GM23338 (cell line): ENCODE measurements at regions not wholly inside any gene's neighbourhood (a gene's known extent, or its start where the extent isn't known, plus 50 kb on each side); places are given as distances from the start of the nearest gene placed in this dataset.

Source experiments
- ATAC-seq: fragments of 200-7000 bp; cut with Tn5 transposase; 3 replicates; pipeline ENCODE4 v1.9.1; 2020
- DNase-seq: peaks from one replicate; pipeline ENCODE4 v3.0.0-alpha.2; 2015; ENCODE audit warnings: low spot score
- H2AFZ ChIP-seq: fragments of 200-600 bp; sonication (generic); 2 replicates; pipeline ENCODE4 v1.8.0; 2016; ENCODE audit warnings: antibody characterized with exemption, mild to moderate bottlenecking, moderate library complexity
- H3F3A ChIP-seq: fragments of 200-600 bp; sonication (generic); replicated peaks from 2 replicates; pipeline ENCODE4 v1.8.0; 2017; ENCODE audit warnings: antibody characterized with exemption, mixed run types, low read depth
- H3K27ac ChIP-seq: fragments of 200-600 bp; sonication (generic); 2 replicates; pipeline ENCODE4 v1.6.1; 2016; ENCODE audit warnings: low read depth
- H3K27me3 ChIP-seq: fragments of 200-600 bp; sonication (generic); 2 replicates; pipeline ENCODE4 v1.8.0; 2016; ENCODE audit warnings: mild to moderate bottlenecking, mixed run types, moderate library complexity; ENCODE audit not compliant: insufficient read depth
- H3K36me3 ChIP-seq: fragments of 200-600 bp; sonication (generic); 2 replicates; pipeline ENCODE4 v1.8.0; 2016; ENCODE audit warnings: mild to moderate bottlenecking; ENCODE audit not compliant: insufficient read depth
- H3K4me1 ChIP-seq: fragments of 200-600 bp; sonication (generic); 2 replicates; pipeline ENCODE4 v1.8.0; 2016; ENCODE audit warnings: mild to moderate bottlenecking, moderate library complexity; ENCODE audit not compliant: insufficient read depth
- H3K4me2 ChIP-seq: fragments of 200-600 bp; sonication (generic); 2 replicates; pipeline ENCODE4 v1.7.1; 2017; ENCODE audit warnings: mixed run types
- H3K4me3 ChIP-seq: fragments of 200-600 bp; sonication (generic); 2 replicates; pipeline ENCODE4 v1.6.1; 2016; ENCODE audit warnings: mixed run types
- H3K79me2 ChIP-seq: fragments of 200-600 bp; sonication (generic); replicated peaks from 2 replicates; pipeline ENCODE4 v1.8.0; 2017; ENCODE audit warnings: mild to moderate bottlenecking; ENCODE audit not compliant: insufficient read depth
- H3K9me2 ChIP-seq: fragments of 200-600 bp; sonication (generic); 2 replicates; pipeline ENCODE4 v1.8.0; 2017; ENCODE audit not compliant: insufficient read depth
- H4K20me1 ChIP-seq: fragments of 200-600 bp; sonication (generic); replicated peaks from 2 replicates; pipeline ENCODE4 v1.8.0; 2017; ENCODE audit warnings: mild to moderate bottlenecking; ENCODE audit not compliant: insufficient read depth
- H3K27ac Mint-ChIP-seq: 2 replicates; pipeline ENCODE4 v1.8.0; 2020; ENCODE audit warnings: inconsistent platforms, mild to moderate bottlenecking, moderate library complexity, mixed read lengths
- H3K27me3 Mint-ChIP-seq: 3 replicates; pipeline ENCODE4 v1.8.0; 2022; ENCODE audit warnings: low read depth, mild to moderate bottlenecking, moderate library complexity, mixed read lengths, inconsistent platforms; ENCODE audit not compliant: insufficient read depth, poor library complexity
- H3K36me3 Mint-ChIP-seq: 3 replicates; pipeline ENCODE4 v1.8.0; 2021; ENCODE audit warnings: low read depth, mild to moderate bottlenecking, inconsistent platforms, moderate library complexity, mixed read lengths
- H3K4me1 Mint-ChIP-seq: 3 replicates; pipeline ENCODE4 v1.8.0; 2020; ENCODE audit warnings: mild to moderate bottlenecking, inconsistent platforms, mixed read lengths
- H3K4me3 Mint-ChIP-seq: 3 replicates; pipeline ENCODE4 v1.8.0; 2021; ENCODE audit warnings: moderate library complexity, mild to moderate bottlenecking, inconsistent platforms, mixed read lengths
- H3K9me3 Mint-ChIP-seq: 3 replicates; pipeline ENCODE4 v1.8.0; 2020; ENCODE audit warnings: moderate library complexity, mild to moderate bottlenecking, inconsistent platforms, mixed read lengths
- CREB1 ChIP-seq: fragments of 250-450 bp; sonication (Bioruptor Pico); IDR thresholded peaks from 2 replicates; pipeline ENCODE4 v1.5.0; 2020; ENCODE audit warnings: low read depth, mild to moderate bottlenecking, moderate library complexity
- ETS1 ChIP-seq: IDR thresholded peaks from 2 replicates; pipeline ENCODE4 v1.6.1; 2016; ENCODE audit warnings: antibody characterized with exemption
- EZH2 ChIP-seq: fragments of 200-600 bp; sonication (generic); IDR thresholded peaks from one replicate; pipeline ENCODE4 v1.8.0; 2017; ENCODE audit warnings: antibody characterized with exemption, mild to moderate bottlenecking, low read depth; ENCODE audit not compliant: unreplicated experiment
- EZH2phosphoT487 ChIP-seq: fragments of 200-600 bp; sonication (generic); IDR thresholded peaks from one replicate; pipeline ENCODE4 v1.8.1; 2018; ENCODE audit warnings: antibody characterized with exemption; ENCODE audit not compliant: unreplicated experiment
- JUNB ChIP-seq: IDR thresholded peaks from one replicate; pipeline ENCODE4 v1.6.1; 2016; ENCODE audit warnings: antibody characterized with exemption; ENCODE audit not compliant: unreplicated experiment
- NANOG ChIP-seq: IDR thresholded peaks from 2 replicates; pipeline ENCODE4 v1.6.1; 2016; ENCODE audit warnings: antibody characterized with exemption, borderline replicate concordance
- REST ChIP-seq: IDR thresholded peaks from one replicate; pipeline ENCODE4 v1.6.1; 2018; ENCODE audit warnings: antibody characterized with exemption; ENCODE audit not compliant: unreplicated experiment
- STAT1 ChIP-seq: IDR thresholded peaks from one replicate; pipeline ENCODE4 v1.6.1; 2016; ENCODE audit warnings: antibody characterized with exemption; ENCODE audit not compliant: unreplicated experiment
- ZNF114 ChIP-seq: fragments of 250-450 bp; sonication (Bioruptor Pico); IDR thresholded peaks from 2 replicates; pipeline ENCODE4 v1.5.0; 2020; ENCODE audit warnings: mild to moderate bottlenecking, moderate library complexity
- ZNF331 ChIP-seq: fragments of 250-450 bp; sonication (Bioruptor Pico); IDR thresholded peaks from 2 replicates; pipeline ENCODE4 v1.5.0; 2020; ENCODE audit warnings: low read depth, mild to moderate bottlenecking, moderate library complexity
- ZNF462 ChIP-seq: fragments of 250-450 bp; sonication (Bioruptor Pico); IDR thresholded peaks from 2 replicates; pipeline ENCODE4 v1.5.0; 2020; ENCODE audit warnings: mild to moderate bottlenecking, moderate library complexity

GRCh38 chr4:187547316-187547715 is 448.3 kb upstream of the ZFP42 start:
- H3F3A ChIP-seq: no peaks in the 10 kb centered on the region
- H3K4me3 ChIP-seq: no peak overlapping the region
- no peaks in the 10 kb centered on the region for H3K27me3 Mint-ChIP-seq
- DNase-seq: no peak
- no peak overlapping the region for H3K27ac ChIP-seq
- no peaks in the 10 kb centered on the region; the same call in 1 of the 2 replicates for H3K4me1 ChIP-seq
- no peaks in the 10 kb centered on the region for H3K36me3 ChIP-seq
- no peak for TF ChIP-seq ZNF114 (CRISPR knock-in tag)
- no peak for TF ChIP-seq NANOG
- TF ChIP-seq ZNF331: no peak
- TF ChIP-seq REST: no peak
- no peak for TF ChIP-seq EZH2phosphoT487
- TF ChIP-seq EZH2: no peak
- H3K79me2 ChIP-seq: no peaks in the 10 kb centered on the region
- H3K27me3 ChIP-seq: no peaks in the 10 kb centered on the region
- no peak overlapping the region for H3K27ac Mint-ChIP-seq
- 0 out of 3 replicates have a peak, but pooled peaks cover 6% of the 10 kb centered on the region for H3K36me3 Mint-ChIP-seq
- H4K20me1 ChIP-seq: no peaks in the 10 kb centered on the region
- H3K9me2 ChIP-seq: no peaks in the 10 kb centered on the region; the same call in 1 of the 2 replicates
- no peak overlapping the region for H3K4me2 ChIP-seq
- no peak for ATAC-seq
- H3K4me3 Mint-ChIP-seq: no peak overlapping the region
- H3K9me3 Mint-ChIP-seq: no peaks in the 10 kb centered on the region; the same call in 2 of the 3 replicates
- H2AFZ ChIP-seq: peak overlapping the region; percentile 11; the same call in 1 of the 2 replicates
- peaks cover 6% of the 10 kb centered on the region for H3K4me1 Mint-ChIP-seq

- Histone ChIP-seq H3K4me1 (no peaks in the 10 kb centered on the region; the same call in 1 of the 2 replicates), H3K27me3 (no peaks in the 10 kb centered on the region), H3K79me2 (no peaks in the 10 kb centered on the region), H3K27ac (no peak overlapping the region), H4K20me1 (no peaks in the 10 kb centered on the region), H3K4me2 (no peak overlapping the region), H3K9me2 (no peaks in the 10 kb centered on the region; the same call in 1 of the 2 replicates), H3F3A (no peaks in the 10 kb centered on the region), H3K4me3 (no peak overlapping the region), H2AFZ (0 out of 2 replicates have a peak overlapping the region, but pooled peaks have one; percentile 49), H3K36me3 (no peaks in the 10 kb centered on the region)
- H3K27me3 Mint-ChIP-seq: no peaks in the 10 kb centered on the region
- ATAC-seq (no peak), DNase-seq (no peak)
- H3K4me1 Mint-ChIP-seq: peaks cover 6% of the 10 kb centered on the region
- H3K36me3 Mint-ChIP-seq: 0 out of 3 replicates have a peak, but pooled peaks cover 6% of the 10 kb centered on the region
- H3K27ac Mint-ChIP-seq: no peak overlapping the region
- H3K4me3 Mint-ChIP-seq: no peak overlapping the region
- TF ChIP-seq CREB1 (CRISPR knock-in tag) (no peak), STAT1 (no peak), ZNF331 (no peak), JUNB (no peak), ETS1 (no peak), NANOG (no peak), EZH2phosphoT487 (no peak), ZNF462 (CRISPR knock-in tag) (no peak)
- H3K9me3 Mint-ChIP-seq: no peaks in the 10 kb centered on the region; the same call in 2 of the 3 replicates
Observed at GRCh38 chr4:187550256-187550950, 445.2 kb upstream of the ZFP42 start.
